GM23248 (cell line): ENCODE measurements at regions not wholly inside any gene's neighbourhood (a gene's known extent, or its start where the extent isn't known, plus 50 kb on each side); places are given as distances from the start of the nearest gene placed in this dataset.

Experiments used
- DNase-seq: peaks from one replicate; pipeline ENCODE4 v3.0.0-alpha.2; 2015
- H2AFZ ChIP-seq: fragments of 200-600 bp; sonication (generic); 2 replicates; pipeline ENCODE4 v1.6.1; 2016; ENCODE audit warnings: antibody characterized with exemption
- H3F3A ChIP-seq: fragments of 200-600 bp; sonication (generic); 2 replicates; pipeline ENCODE4 v1.6.1; 2016; ENCODE audit warnings: mild to moderate bottlenecking, antibody characterized with exemption, mixed run types; ENCODE audit not compliant: insufficient read depth
- H3K27ac ChIP-seq: fragments of 200-600 bp; sonication (generic); 2 replicates; pipeline ENCODE4 v1.5.1; 2016; ENCODE audit warnings: mild to moderate bottlenecking
- H3K27me3 ChIP-seq: fragments of 200-600 bp; sonication (generic); replicated peaks from 2 replicates; pipeline ENCODE4 v1.6.1; 2016; ENCODE audit warnings: mild to moderate bottlenecking; ENCODE audit not compliant: insufficient read depth
- H3K36me3 ChIP-seq: fragments of 200-600 bp; sonication (generic); 2 replicates; pipeline ENCODE4 v1.6.1; 2016; ENCODE audit warnings: low read depth, mild to moderate bottlenecking
- H3K4me1 ChIP-seq: fragments of 200-600 bp; sonication (generic); 2 replicates; pipeline ENCODE4 v1.6.1; 2016; ENCODE audit warnings: mild to moderate bottlenecking; ENCODE audit not compliant: insufficient read depth
- H3K4me2 ChIP-seq: fragments of 200-600 bp; sonication (generic); one replicate; pipeline ENCODE4 v1.6.1; 2016; ENCODE audit warnings: mild to moderate bottlenecking; ENCODE audit not compliant: unreplicated experiment
- H3K4me3 ChIP-seq: fragments of 200-600 bp; sonication (generic); 2 replicates; pipeline ENCODE4 v1.5.1; 2016; ENCODE audit warnings: mild to moderate bottlenecking
- H3K79me2 ChIP-seq: fragments of 200-600 bp; sonication (generic); 2 replicates; pipeline ENCODE4 v1.6.1; 2016; ENCODE audit warnings: mild to moderate bottlenecking; ENCODE audit not compliant: insufficient read depth
- H3K9ac ChIP-seq: fragments of 200-600 bp; sonication (generic); 2 replicates; pipeline ENCODE4 v1.6.1; 2016; ENCODE audit warnings: mild to moderate bottlenecking
- H3K9me2 ChIP-seq: fragments of 200-600 bp; sonication (generic); 2 replicates; pipeline ENCODE4 v1.6.1; 2016; ENCODE audit warnings: mixed run types, mild to moderate bottlenecking, moderate library complexity; ENCODE audit not compliant: insufficient read depth
- H3K9me3 ChIP-seq: fragments of 200-600 bp; sonication (generic); one replicate; pipeline ENCODE4 v1.6.1; 2017; ENCODE audit warnings: low read depth
- H4K20me1 ChIP-seq: fragments of 200-600 bp; sonication (generic); 2 replicates; pipeline ENCODE4 v1.6.0; 2016; ENCODE audit not compliant: insufficient read depth
- EZH2 ChIP-seq: fragments of 200-600 bp; sonication (generic); IDR thresholded peaks from 2 replicates; pipeline ENCODE4 v1.6.1; 2018; ENCODE audit warnings: antibody characterized with exemption, mild to moderate bottlenecking; ENCODE audit not compliant: insufficient read depth, poor library complexity, severe bottlenecking
- EZH2phosphoT487 ChIP-seq: fragments of 200-600 bp; sonication (generic); IDR thresholded peaks from 2 replicates; pipeline ENCODE4 v1.6.1; 2018; ENCODE audit warnings: antibody characterized with exemption, moderate library complexity, mild to moderate bottlenecking, low read depth; ENCODE audit not compliant: insufficient read depth
- WGBS, 2 experiments: methylation state at CpG; one replicate each; pipeline ENCODE4 v1.1.6; 2015 to 2017; ENCODE audit warnings: low lambda C conversion rate in 2 of 2, low coverage in 1 of 2; ENCODE audit errors: missing lambda C conversion rate in 2 of 2; 5-methylcytosine and 5-hydroxymethylcytosine counted together
- in situ Hi-C: fragments of 300-500 bp; cut with MboI; formaldehyde crosslinking; loops from 2 replicates; pipeline ENCODE4 v1.15.0; 2020

DNA sequence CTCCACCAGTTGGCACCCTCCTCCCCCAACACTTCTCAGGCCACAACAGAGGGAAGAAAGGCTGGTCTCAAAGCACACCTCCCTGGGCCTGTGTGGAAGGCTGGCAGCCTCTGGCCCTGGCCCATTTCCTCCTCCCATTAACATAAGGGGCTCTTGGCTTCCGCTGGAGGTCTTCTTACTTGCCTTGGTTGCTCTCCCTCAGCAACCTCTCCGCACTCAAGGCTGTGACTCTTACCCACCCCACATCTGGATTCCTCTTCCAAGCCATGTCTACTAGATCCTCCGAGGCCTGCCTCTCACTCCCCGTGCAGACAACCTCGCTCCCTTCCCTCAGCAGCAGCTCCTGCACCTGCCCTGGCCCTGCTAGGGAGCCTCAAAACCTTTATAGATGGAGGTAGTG is 76.7 kb upstream of the PRNP start:
- H3F3A ChIP-seq: no peaks in the 10 kb centered on the region; the same call in 1 of the 2 replicates
- TF ChIP-seq EZH2 (no peak), EZH2phosphoT487 (no peak)
- H3K4me2 ChIP-seq: no peak overlapping the region
- no peaks in the 10 kb centered on the region for H3K36me3 ChIP-seq
- no peaks in the 10 kb centered on the region for H3K9me2 ChIP-seq
- H3K9ac ChIP-seq: no peak overlapping the region
- no peaks in the 10 kb centered on the region for H4K20me1 ChIP-seq
- no peak for DNase-seq
- H3K4me3 ChIP-seq: no peak overlapping the region
- H3K79me2 ChIP-seq: no peaks in the 10 kb centered on the region
- WGBS, 2 experiments: 87 to 88% methylated on average over 5 of the region's 5 CpGs
- H3K27me3 ChIP-seq: no peaks in the 10 kb centered on the region
- peaks cover 13% of the 10 kb centered on the region for H3K4me1 ChIP-seq
- no peak overlapping the region for H3K27ac ChIP-seq
- H3K9me3 ChIP-seq: no peaks in the 10 kb centered on the region
- in situ Hi-C loops: loop anchor here (5.0 to 25.0 kb wide), 2 partner anchors 113 to 353 kb away; partner anchors contain the start of gene PRND
- H2AFZ ChIP-seq: no peak overlapping the region

DNA sequence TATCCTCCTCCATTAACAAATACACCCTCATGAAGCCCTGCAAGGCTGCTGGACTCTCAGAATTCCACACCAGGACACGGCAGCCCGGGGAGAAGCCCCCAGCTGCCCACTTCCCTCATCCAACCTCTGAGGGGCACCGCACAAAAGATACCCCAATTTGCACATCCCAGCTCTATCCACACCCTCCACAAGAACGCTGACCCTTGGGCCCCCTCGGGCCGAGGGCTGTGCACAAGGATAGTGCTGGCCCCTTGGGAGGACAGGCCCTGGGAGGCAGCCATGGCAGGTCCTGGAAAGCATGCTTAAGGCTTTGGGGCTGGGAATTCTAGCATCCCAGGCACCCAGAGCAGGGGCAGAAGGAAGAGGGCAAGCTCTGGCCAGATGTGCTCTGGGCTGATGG is 77.4 kb upstream of the PRNP start:
- no peak overlapping the region for H3K4me2 ChIP-seq
- no peaks in the 10 kb centered on the region for H3K9me3 ChIP-seq
- DNase-seq: no peak
- H3K27me3 ChIP-seq: no peaks in the 10 kb centered on the region
- H3K36me3 ChIP-seq: no peaks in the 10 kb centered on the region
- H3K9ac ChIP-seq: no peak overlapping the region
- in situ Hi-C loops: loop anchor here (5.0 to 25.0 kb wide), 2 partner anchors 113 to 353 kb away; partner anchors contain the start of gene PRND
- H3K4me3 ChIP-seq: no peak overlapping the region
- no peaks in the 10 kb centered on the region for H3K9me2 ChIP-seq
- no peaks in the 10 kb centered on the region; the same call in 1 of the 2 replicates for H3F3A ChIP-seq
- no peak overlapping the region for H3K27ac ChIP-seq
- H3K79me2 ChIP-seq: no peaks in the 10 kb centered on the region
- TF ChIP-seq EZH2phosphoT487 (no peak), EZH2 (no peak)
- H4K20me1 ChIP-seq: no peaks in the 10 kb centered on the region
- no peak overlapping the region for H2AFZ ChIP-seq
- H3K4me1 ChIP-seq: peaks cover 7% of the 10 kb centered on the region
- 73 to 82% methylated on average over 6 of the region's 6 CpGs for WGBS, 2 experiments

DNA sequence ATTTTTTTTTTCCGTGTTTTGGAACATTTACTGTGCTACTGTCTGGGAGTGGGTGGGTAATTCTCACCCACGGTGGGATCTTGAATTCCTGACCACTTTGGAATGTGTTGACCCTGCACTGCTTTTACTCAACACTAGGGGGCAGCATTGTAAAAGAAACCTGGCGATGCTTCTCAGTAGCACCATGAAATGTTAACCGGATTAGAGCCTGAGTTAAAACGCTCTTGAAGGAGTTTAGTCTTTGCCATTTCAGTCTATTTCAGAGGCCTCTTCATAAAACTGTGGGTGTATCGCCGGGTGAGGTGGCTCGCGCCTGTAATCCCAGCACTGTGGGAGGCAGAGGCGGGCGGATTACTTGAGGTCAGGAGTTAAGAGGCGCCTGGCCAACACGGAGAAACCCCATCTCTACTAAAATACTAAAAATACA is 79.0 kb upstream of the PRNP start:
- peaks cover 13% of the 10 kb centered on the region for H3K4me1 ChIP-seq
- DNase-seq: peak; percentile 76
- H3K36me3 ChIP-seq: no peaks in the 10 kb centered on the region
- no peaks in the 10 kb centered on the region for H3K27me3 ChIP-seq
- H3K9me3 ChIP-seq: no peaks in the 10 kb centered on the region
- no peak for TF ChIP-seq EZH2phosphoT487
- no peak for TF ChIP-seq EZH2
- H3K9me2 ChIP-seq: no peaks in the 10 kb centered on the region
- no peak overlapping the region for H3K27ac ChIP-seq
- no peak overlapping the region for H3K4me2 ChIP-seq
- 36% methylated on average over 13 of the region's 13 CpGs for WGBS, 2 experiments
- peaks cover 12% of the 10 kb centered on the region; the same call in 1 of the 2 replicates for H3F3A ChIP-seq
- H3K9ac ChIP-seq: no peak overlapping the region
- H3K4me3 ChIP-seq: no peak overlapping the region
- H4K20me1 ChIP-seq: no peaks in the 10 kb centered on the region
- H3K79me2 ChIP-seq: no peaks in the 10 kb centered on the region
- peak overlapping the region; percentile 50; the same call in 1 of the 2 replicates for H2AFZ ChIP-seq
- in situ Hi-C loops: loop anchor here (5.0 to 25.0 kb wide), 2 partner anchors 115 to 355 kb away; partner anchors contain the start of gene PRND

DNA sequence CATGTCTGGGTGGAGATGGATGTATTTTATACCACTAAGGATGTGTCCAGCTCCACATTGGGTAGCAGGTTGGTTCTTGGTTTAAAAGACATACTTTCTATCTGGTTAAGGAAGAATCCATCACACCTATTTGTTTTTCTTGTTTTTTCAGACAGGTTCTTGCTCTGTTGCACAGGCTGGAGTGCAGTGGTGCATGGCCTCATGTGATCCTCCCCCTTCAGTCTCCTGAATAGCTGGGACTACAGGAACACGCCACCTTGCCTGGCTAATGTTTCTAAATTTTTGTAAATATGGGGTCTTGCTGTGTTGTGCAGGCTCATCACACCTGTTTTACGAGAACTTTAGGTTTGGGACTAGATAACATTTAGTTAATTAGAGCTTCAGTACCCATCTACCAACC is 80.2 kb upstream of the PRNP start:
- no peak overlapping the region for H3K27ac ChIP-seq
- peaks cover 18% of the 10 kb centered on the region; the same call in 1 of the 2 replicates for H3F3A ChIP-seq
- no peak for DNase-seq
- H4K20me1 ChIP-seq: no peaks in the 10 kb centered on the region
- H3K4me3 ChIP-seq: no peak overlapping the region
- H3K4me1 ChIP-seq: peaks cover 23% of the 10 kb centered on the region
- H3K36me3 ChIP-seq: no peaks in the 10 kb centered on the region
- no peak overlapping the region for H3K4me2 ChIP-seq
- TF ChIP-seq EZH2 (no peak), EZH2phosphoT487 (no peak)
- H3K27me3 ChIP-seq: no peaks in the 10 kb centered on the region
- no peak overlapping the region for H3K9ac ChIP-seq
- WGBS, 2 experiments: 88 to 92% methylated on average over 2 of the region's 2 CpGs
- H2AFZ ChIP-seq: no peak overlapping the region
- in situ Hi-C loops: loop anchor here (5.0 to 25.0 kb wide), 2 partner anchors 116 to 356 kb away; partner anchors contain the start of gene PRND
- H3K79me2 ChIP-seq: no peaks in the 10 kb centered on the region
- no peaks in the 10 kb centered on the region for H3K9me2 ChIP-seq
- no peaks in the 10 kb centered on the region for H3K9me3 ChIP-seq
